CD1c-positive myeloid dendritic cell (primary cell): ENCODE measurements at regions not wholly inside any gene's neighbourhood (a gene's known extent, or its start where the extent isn't known, plus 50 kb on each side); places are given as distances from the start of the nearest gene placed in this dataset.

Experiments
- DNase-seq: peaks from one replicate; pipeline ENCODE4 v3.0.0-alpha.2; 2016; ENCODE audit errors: extremely low spot score

GRCh38 chr12:73342733-73343132, 1070.6 kb downstream of the TRHDE start:
- no peak for DNase-seq

- DNase-seq: no peak
Observed at GRCh38 chr12:73352826-73353225, 1080.7 kb downstream of the TRHDE start.

GRCh38 chr12:73361156-73361863, 1089.1 kb downstream of the TRHDE start:
- DNase-seq: no peak

- no peak for DNase-seq
Observed at GRCh38 chr12:73361864-73362230, 1089.7 kb downstream of the TRHDE start.

- no peak for DNase-seq
Observed at GRCh38 chr12:73362666-73363065, 1090.5 kb downstream of the TRHDE start.

GRCh38 chr12:73372856-73373255, 1100.7 kb downstream of the TRHDE start:
- no peak for DNase-seq

- DNase-seq: no peak
Observed at GRCh38 chr12:73374360-73374759, 1102.2 kb downstream of the TRHDE start.

GRCh38 chr12:73383584-73384222, 1111.5 kb downstream of the TRHDE start:
- DNase-seq: no peak

- no peak for DNase-seq
Observed at GRCh38 chr12:73384592-73384991, 1112.4 kb downstream of the TRHDE start.

- no peak for DNase-seq
Observed at GRCh38 chr12:73390261-73390660, 1118.1 kb downstream of the TRHDE start.

GRCh38 chr12:73413051-73413450, 1124.6 kb upstream of the ATXN7L3B start:
- DNase-seq: no peak

GRCh38 chr12:73413974-73414373, 1123.7 kb upstream of the ATXN7L3B start:
- no peak for DNase-seq

GRCh38 chr12:73414926-73415325, 1122.7 kb upstream of the ATXN7L3B start:
- no peak for DNase-seq

GRCh38 chr12:73418541-73418940, 1119.1 kb upstream of the ATXN7L3B start:
- no peak for DNase-seq

GRCh38 chr12:73421832-73422231, 1115.8 kb upstream of the ATXN7L3B start:
- no peak for DNase-seq

GRCh38 chr12:73424484-73424883, 1113.2 kb upstream of the ATXN7L3B start:
- no peak for DNase-seq

- DNase-seq: no peak
Observed at GRCh38 chr12:73445658-73446324, 1091.8 kb upstream of the ATXN7L3B start.

- no peak for DNase-seq
Observed at GRCh38 chr12:73452672-73453469, 1084.8 kb upstream of the ATXN7L3B start.

- DNase-seq: no peak
Observed at GRCh38 chr12:73460212-73460611, 1077.4 kb upstream of the ATXN7L3B start.

- DNase-seq: no peak
Observed at GRCh38 chr12:73465106-73465505, 1072.5 kb upstream of the ATXN7L3B start.

- DNase-seq: no peak
Observed at GRCh38 chr12:73486256-73486655, 1051.4 kb upstream of the ATXN7L3B start.

- DNase-seq: no peak
Observed at GRCh38 chr12:73506611-73507010, 1031.0 kb upstream of the ATXN7L3B start.
